ENCODE measurements at regions not wholly inside any gene's neighbourhood (a gene's known extent, or its start where the extent isn't known, plus 50 kb on each side); places are given as distances from the start of the nearest gene placed in this dataset.

DNA sequence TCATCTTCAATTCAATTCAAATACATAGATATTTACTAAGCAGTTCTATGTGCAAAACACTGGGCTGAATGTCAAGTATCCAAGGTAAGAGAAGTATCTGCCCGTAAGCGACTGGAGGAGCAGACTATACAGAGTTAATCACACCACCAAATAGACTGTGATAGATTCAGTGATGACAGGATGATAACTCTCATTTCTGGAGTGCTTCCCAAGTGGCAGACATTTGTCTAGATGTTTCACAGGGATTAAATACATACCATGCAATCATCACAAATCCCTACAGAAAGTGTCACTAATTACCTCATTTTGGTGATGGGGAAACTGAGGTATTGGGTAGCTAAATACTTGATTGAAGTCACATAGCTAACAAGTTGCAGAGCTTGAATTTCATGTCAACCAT, 508.7 kb upstream of the TENM4 start:
- no peak overlapping the region for H3K14ac ChIP-seq (ENCODE audit: insufficient read length)
- H3K9ac ChIP-seq (replicated peaks in 1 of 4; ENCODE audit: extremely low read depth in 1 of 4, low read depth in 3 of 4, low read length in 3 of 4) = no peak overlapping the region
- H3K79me1 ChIP-seq (ENCODE audit: low read depth, low read length) = no peaks in the 10 kb centered on the region
- H4K8ac ChIP-seq (ENCODE audit: extremely low read depth, insufficient read depth, low read length) = no peak overlapping the region
- H2BK20ac ChIP-seq (ENCODE audit: low read length) = no peak overlapping the region
- H2BK120ac ChIP-seq (replicated peaks; ENCODE audit: low read depth, low read length) = no peak overlapping the region
- no peak overlapping the region for H4K5ac ChIP-seq (ENCODE audit: insufficient read length, low read depth, low read length)
- no peaks in the 10 kb centered on the region for H3K9me3 ChIP-seq (ENCODE audit: insufficient read depth in 2 of 2, low read depth in 1 of 2, low read length in 1 of 2)
- no peak for FAIRE-seq
- H4K91ac ChIP-seq (replicated peaks; ENCODE audit: insufficient read length, low read length) = no peak overlapping the region
- H3K4me1 ChIP-seq (replicated peaks in 1 of 4; ENCODE audit: control insufficient read depth in 3 of 4, insufficient read depth in 4 of 4, low read length in 3 of 4) = no peaks in the 10 kb centered on the region
- ChIA-PET CTCF (ENCODE audit: partially characterized antibody) (interaction anchor here (0.9 to 1.6 kb wide), 7 partner anchors 18 to 333 kb away, joined by 3 to 5 read pairs (median 3); no protein-coding TSS in a partner anchor), POLR2A (ENCODE audit: partially characterized antibody) (no interaction called here)
- H3K18ac ChIP-seq (ENCODE audit: extremely low read depth, low read length) = no peak overlapping the region
- H3K56ac ChIP-seq (replicated peaks; ENCODE audit: insufficient read length, low read depth, low read length) = no peak overlapping the region
- no peaks in the 10 kb centered on the region for H4K20me1 ChIP-seq (replicated peaks in 1 of 2; ENCODE audit: control insufficient read depth in 1 of 2, insufficient read depth in 2 of 2, low read length in 2 of 2)
- H3K27me3 ChIP-seq (replicated peaks in 1 of 4; ENCODE audit: control insufficient read depth in 3 of 4, extremely low read depth in 1 of 4, insufficient read depth in 3 of 4, low read length in 3 of 4) = no peaks in the 10 kb centered on the region
- DNase-seq (ENCODE audit: low read depth in 1 of 2, low spot score in 2 of 2) = no peak
- no peak overlapping the region for H2AK5ac ChIP-seq (ENCODE audit: low read depth, low read length)
- H2AFZ ChIP-seq (ENCODE audit: low read length) = no peak overlapping the region
- no peak overlapping the region for H3K4me3 ChIP-seq (ENCODE audit: extremely low read depth in 1 of 4, insufficient read depth in 2 of 4, low read depth in 3 of 4, low read length in 4 of 4)
- H3K23me2 ChIP-seq (ENCODE audit: low read depth, low read length) = no peaks in the 10 kb centered on the region
- H3K4me2 ChIP-seq (ENCODE audit: insufficient read depth in 1 of 2, low read depth in 2 of 2, low read length in 2 of 2) = no peak overlapping the region
- H2BK15ac ChIP-seq (ENCODE audit: low read length) = no peak overlapping the region
- no peak overlapping the region for H3K4ac ChIP-seq (replicated peaks; ENCODE audit: insufficient read length, low read depth, low read length)
- no peaks in the 10 kb centered on the region for H3K79me2 ChIP-seq (ENCODE audit: control insufficient read depth in 1 of 2, insufficient read depth in 2 of 2, low read length in 2 of 2)
- no peak overlapping the region for H3K23ac ChIP-seq (ENCODE audit: insufficient read length)
- H2BK5ac ChIP-seq (ENCODE audit: low read depth, low read length) = no peak overlapping the region
- WGBS, 2 experiments (ENCODE audit: extremely low coverage in 1 of 2, insufficient coverage in 1 of 2, insufficient read length in 1 of 2, insufficient replicate concordance in 2 of 2, low coverage in 1 of 2, low lambda C conversion rate in 2 of 2, missing lambda C conversion rate in 1 of 2) = 100% methylated on average over 2 of the region's 2 CpGs; no CpG with 5 or more reads in 1 of the 2 experiments
- H3K27ac ChIP-seq (ENCODE audit: low read depth, low read length) = no peak overlapping the region
- no peaks in the 10 kb centered on the region for H3K36me3 ChIP-seq (ENCODE audit: control insufficient read depth in 2 of 4, insufficient read depth in 4 of 4, low read length in 3 of 4)
- H2BK12ac ChIP-seq (ENCODE audit: low read depth, low read length) = no peak overlapping the region
- TF ChIP-seq, protein P1, sequence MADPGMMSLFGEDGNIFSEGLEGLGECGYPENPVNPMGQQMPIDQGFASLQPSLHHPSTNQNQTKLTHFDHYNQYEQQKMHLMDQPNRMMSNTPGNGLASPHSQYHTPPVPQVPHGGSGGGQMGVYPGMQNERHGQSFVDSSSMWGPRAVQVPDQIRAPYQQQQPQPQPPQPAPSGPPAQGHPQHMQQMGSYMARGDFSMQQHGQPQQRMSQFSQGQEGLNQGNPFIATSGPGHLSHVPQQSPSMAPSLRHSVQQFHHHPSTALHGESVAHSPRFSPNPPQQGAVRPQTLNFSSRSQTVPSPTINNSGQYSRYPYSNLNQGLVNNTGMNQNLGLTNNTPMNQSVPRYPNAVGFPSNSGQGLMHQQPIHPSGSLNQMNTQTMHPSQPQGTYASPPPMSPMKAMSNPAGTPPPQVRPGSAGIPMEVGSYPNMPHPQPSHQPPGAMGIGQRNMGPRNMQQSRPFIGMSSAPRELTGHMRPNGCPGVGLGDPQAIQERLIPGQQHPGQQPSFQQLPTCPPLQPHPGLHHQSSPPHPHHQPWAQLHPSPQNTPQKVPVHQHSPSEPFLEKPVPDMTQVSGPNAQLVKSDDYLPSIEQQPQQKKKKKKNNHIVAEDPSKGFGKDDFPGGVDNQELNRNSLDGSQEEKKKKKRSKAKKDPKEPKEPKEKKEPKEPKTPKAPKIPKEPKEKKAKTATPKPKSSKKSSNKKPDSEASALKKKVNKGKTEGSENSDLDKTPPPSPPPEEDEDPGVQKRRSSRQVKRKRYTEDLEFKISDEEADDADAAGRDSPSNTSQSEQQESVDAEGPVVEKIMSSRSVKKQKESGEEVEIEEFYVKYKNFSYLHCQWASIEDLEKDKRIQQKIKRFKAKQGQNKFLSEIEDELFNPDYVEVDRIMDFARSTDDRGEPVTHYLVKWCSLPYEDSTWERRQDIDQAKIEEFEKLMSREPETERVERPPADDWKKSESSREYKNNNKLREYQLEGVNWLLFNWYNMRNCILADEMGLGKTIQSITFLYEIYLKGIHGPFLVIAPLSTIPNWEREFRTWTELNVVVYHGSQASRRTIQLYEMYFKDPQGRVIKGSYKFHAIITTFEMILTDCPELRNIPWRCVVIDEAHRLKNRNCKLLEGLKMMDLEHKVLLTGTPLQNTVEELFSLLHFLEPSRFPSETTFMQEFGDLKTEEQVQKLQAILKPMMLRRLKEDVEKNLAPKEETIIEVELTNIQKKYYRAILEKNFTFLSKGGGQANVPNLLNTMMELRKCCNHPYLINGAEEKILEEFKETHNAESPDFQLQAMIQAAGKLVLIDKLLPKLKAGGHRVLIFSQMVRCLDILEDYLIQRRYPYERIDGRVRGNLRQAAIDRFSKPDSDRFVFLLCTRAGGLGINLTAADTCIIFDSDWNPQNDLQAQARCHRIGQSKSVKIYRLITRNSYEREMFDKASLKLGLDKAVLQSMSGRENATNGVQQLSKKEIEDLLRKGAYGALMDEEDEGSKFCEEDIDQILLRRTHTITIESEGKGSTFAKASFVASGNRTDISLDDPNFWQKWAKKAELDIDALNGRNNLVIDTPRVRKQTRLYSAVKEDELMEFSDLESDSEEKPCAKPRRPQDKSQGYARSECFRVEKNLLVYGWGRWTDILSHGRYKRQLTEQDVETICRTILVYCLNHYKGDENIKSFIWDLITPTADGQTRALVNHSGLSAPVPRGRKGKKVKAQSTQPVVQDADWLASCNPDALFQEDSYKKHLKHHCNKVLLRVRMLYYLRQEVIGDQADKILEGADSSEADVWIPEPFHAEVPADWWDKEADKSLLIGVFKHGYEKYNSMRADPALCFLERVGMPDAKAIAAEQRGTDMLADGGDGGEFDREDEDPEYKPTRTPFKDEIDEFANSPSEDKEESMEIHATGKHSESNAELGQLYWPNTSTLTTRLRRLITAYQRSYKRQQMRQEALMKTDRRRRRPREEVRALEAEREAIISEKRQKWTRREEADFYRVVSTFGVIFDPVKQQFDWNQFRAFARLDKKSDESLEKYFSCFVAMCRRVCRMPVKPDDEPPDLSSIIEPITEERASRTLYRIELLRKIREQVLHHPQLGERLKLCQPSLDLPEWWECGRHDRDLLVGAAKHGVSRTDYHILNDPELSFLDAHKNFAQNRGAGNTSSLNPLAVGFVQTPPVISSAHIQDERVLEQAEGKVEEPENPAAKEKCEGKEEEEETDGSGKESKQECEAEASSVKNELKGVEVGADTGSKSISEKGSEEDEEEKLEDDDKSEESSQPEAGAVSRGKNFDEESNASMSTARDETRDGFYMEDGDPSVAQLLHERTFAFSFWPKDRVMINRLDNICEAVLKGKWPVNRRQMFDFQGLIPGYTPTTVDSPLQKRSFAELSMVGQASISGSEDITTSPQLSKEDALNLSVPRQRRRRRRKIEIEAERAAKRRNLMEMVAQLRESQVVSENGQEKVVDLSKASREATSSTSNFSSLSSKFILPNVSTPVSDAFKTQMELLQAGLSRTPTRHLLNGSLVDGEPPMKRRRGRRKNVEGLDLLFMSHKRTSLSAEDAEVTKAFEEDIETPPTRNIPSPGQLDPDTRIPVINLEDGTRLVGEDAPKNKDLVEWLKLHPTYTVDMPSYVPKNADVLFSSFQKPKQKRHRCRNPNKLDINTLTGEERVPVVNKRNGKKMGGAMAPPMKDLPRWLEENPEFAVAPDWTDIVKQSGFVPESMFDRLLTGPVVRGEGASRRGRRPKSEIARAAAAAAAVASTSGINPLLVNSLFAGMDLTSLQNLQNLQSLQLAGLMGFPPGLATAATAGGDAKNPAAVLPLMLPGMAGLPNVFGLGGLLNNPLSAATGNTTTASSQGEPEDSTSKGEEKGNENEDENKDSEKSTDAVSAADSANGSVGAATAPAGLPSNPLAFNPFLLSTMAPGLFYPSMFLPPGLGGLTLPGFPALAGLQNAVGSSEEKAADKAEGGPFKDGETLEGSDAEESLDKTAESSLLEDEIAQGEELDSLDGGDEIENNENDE (IDR thresholded peaks at IDR 0.05; ENCODE audit: insufficient replicate concordance, low read length) = no peak

Measured in H1 (cell line).